ENCODE measurements at regions not wholly inside any gene's neighbourhood (a gene's known extent, or its start where the extent isn't known, plus 50 kb on each side); places are given as distances from the start of the nearest gene placed in this dataset.

- TF ChIP-seq POLR2AphosphoS5 (IDR thresholded peaks at IDR 0.05) (no peak), CTCF (IDR thresholded peaks at IDR 0.05) (no peak), POLR2A (IDR thresholded peaks at IDR 0.05) (no peak), EP300 (IDR thresholded peaks at IDR 0.05) (no peak)
- no peak overlapping the region for H3K4me3 ChIP-seq
- H3K4me1 ChIP-seq: no peaks in the 10 kb centered on the region
- H3K36me3 ChIP-seq: no peaks in the 10 kb centered on the region
- no peak for DNase-seq
- peaks cover 0 to 4% (median 0%) of the 10 kb centered on the region in 4 donors for H3K9me3 ChIP-seq
- intact Hi-C loops (cut with DNase I): no loop called here
- 83 to 87% methylated on average over 2 of the region's 2 CpGs for WGBS, 2 donors
- H3K27me3 ChIP-seq: no peaks in the 10 kb centered on the region
- no peak overlapping the region for H3K27ac ChIP-seq
These were observed 715.7 kb upstream of the SORCS1 start for GRCh38 chr10:107880185-107880584.

- no peaks in the 10 kb centered on the region for H3K4me1 ChIP-seq
- H3K27ac ChIP-seq: no peak overlapping the region
- peaks cover 0 to 6% (median 0%) of the 10 kb centered on the region in 3 donors for H3K27me3 ChIP-seq
- intact Hi-C loops (cut with DNase I): no loop called here
- H3K9me3 ChIP-seq: no peaks in the 10 kb centered on the region
- 87 to 91% methylated on average over 3 of the region's 3 CpGs for WGBS, 2 donors
- DNase-seq: no peak
- no peaks in the 10 kb centered on the region for H3K36me3 ChIP-seq
- no peak for TF ChIP-seq CTCF (IDR thresholded peaks at IDR 0.05)
- no peak for TF ChIP-seq POLR2AphosphoS5 (IDR thresholded peaks at IDR 0.05)
- TF ChIP-seq POLR2A (IDR thresholded peaks at IDR 0.05): no peak
- no peak for TF ChIP-seq EP300 (IDR thresholded peaks at IDR 0.05)
- no peak overlapping the region for H3K4me3 ChIP-seq
These were observed 708.5 kb upstream of the SORCS1 start for GRCh38 chr10:107873007-107873406.

DNA sequence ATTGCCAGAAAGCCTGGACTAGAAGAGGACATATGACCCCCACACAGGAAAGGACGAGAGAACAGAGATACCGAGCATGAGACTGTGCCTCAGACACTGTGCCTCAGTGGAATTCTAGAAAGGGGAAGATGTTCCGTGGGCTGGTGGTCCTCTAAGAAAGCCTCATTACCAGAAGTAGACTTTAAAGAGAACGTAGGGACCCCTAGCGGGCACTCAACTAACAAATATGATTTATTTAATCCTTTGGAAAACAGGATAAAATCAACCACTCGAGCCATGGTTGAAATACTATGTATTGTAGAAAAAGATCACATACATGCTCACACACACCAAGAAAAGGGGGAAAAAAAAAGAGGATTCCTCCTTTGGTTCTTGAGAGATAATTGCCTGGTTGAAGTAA is 701.2 kb upstream of the SORCS1 start:
- no peak for DNase-seq
- TF ChIP-seq EP300 (IDR thresholded peaks at IDR 0.05) (no peak), POLR2A (IDR thresholded peaks at IDR 0.05) (no peak), POLR2AphosphoS5 (IDR thresholded peaks at IDR 0.05) (no peak), CTCF (IDR thresholded peaks at IDR 0.05) (no peak)
- Histone ChIP-seq H3K36me3 (no peaks in the 10 kb centered on the region), H3K4me1 (no peaks in the 10 kb centered on the region), H3K27me3 (no peaks in the 10 kb centered on the region), H3K9me3 (no peaks in the 10 kb centered on the region), H3K4me3 (no peak overlapping the region), H3K27ac (no peak overlapping the region)
- WGBS, 2 donors: 77 to 87% methylated on average over 6 of the region's 6 CpGs
- intact Hi-C loops (cut with DNase I): no loop called here

DNA sequence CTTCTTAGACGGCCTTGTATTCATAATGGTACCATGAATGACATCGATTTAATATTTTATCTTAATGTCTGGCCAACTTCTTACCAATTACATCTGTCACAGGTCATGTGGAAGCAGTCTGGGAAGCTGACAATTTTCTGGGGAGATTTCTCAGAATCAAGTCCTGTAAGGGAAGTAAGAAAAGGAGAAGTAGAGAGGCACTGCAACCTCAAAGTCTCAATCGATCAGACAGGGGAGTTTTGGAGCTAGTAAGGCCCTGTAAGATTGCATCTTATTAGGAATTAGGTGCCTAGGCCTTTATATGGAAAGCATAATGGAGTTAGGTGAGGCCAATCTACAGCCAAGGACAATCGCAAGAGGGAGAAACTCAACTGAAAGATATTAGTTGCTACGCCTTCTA is 694.6 kb upstream of the SORCS1 start:
- intact Hi-C loops (cut with DNase I): no loop called here
- H3K9me3 ChIP-seq: no peaks in the 10 kb centered on the region
- no peaks in the 10 kb centered on the region for H3K27me3 ChIP-seq
- no peak for DNase-seq
- no peak overlapping the region for H3K27ac ChIP-seq
- WGBS, 2 donors: 76 to 84% methylated on average over 5 of the region's 5 CpGs
- H3K4me3 ChIP-seq: no peak overlapping the region
- H3K4me1 ChIP-seq: no peaks in the 10 kb centered on the region
- no peak for TF ChIP-seq POLR2A (IDR thresholded peaks at IDR 0.05)
- TF ChIP-seq EP300 (IDR thresholded peaks at IDR 0.05): no peak
- TF ChIP-seq POLR2AphosphoS5 (IDR thresholded peaks at IDR 0.05): no peak
- no peak for TF ChIP-seq CTCF (IDR thresholded peaks at IDR 0.05)
- H3K36me3 ChIP-seq: no peaks in the 10 kb centered on the region

DNA sequence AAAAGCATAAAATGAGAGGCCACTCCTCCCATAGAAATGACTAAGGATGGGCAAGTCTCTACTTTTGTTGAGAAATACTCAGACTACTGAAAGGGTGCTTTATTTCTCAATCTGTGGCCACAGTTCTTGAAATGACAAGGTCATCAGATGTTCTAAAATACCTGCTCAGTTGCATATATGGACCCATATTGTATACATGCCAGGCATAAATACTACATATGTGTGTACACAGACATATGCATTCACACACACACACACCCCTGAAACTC is 691.5 kb upstream of the SORCS1 start:
- Histone ChIP-seq H3K27me3 (no peaks in the 10 kb centered on the region), H3K27ac (no peak overlapping the region), H3K9me3 (peaks cover 0 to 2% (median 0%) of the 10 kb centered on the region in 4 donors), H3K36me3 (no peaks in the 10 kb centered on the region), H3K4me3 (no peak overlapping the region), H3K4me1 (no peaks in the 10 kb centered on the region)
- TF ChIP-seq EP300 (IDR thresholded peaks at IDR 0.05) (no peak), POLR2A (IDR thresholded peaks at IDR 0.05) (no peak), POLR2AphosphoS5 (IDR thresholded peaks at IDR 0.05) (no peak), CTCF (IDR thresholded peaks at IDR 0.05) (no peak)
- intact Hi-C loops (cut with DNase I): no loop called here
- no peak for DNase-seq
